ENCODE measurements at regions not wholly inside any gene's neighbourhood (a gene's known extent, or its start where the extent isn't known, plus 50 kb on each side); places are given as distances from the start of the nearest gene placed in this dataset.

DNA sequence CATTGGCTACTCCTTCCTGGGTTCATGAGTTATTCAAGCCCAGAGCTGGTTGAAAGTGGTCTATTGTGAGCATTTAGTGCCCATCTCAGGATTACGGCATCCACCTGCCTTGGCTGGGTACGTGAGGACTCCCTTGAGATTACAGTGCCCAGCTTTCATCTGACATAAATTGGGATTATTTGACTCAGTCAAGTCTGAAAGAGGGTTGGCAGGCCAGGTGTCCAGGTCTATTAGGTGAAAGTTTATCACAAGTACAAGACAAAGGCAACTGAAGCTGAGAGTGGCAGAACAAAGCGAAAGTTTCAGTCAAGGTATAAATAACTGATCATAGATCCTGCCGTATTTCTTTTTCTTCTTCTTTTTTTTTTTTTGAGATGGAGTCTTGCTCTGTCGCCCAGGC lies 84.6 kb upstream of the ATF7IP start:
- no peak overlapping the region for H3K4me3 ChIP-seq (ENCODE audit: low read depth, low read length)
- DNase-seq (ENCODE audit: low read depth): no peak
- TF ChIP-seq MYC (IDR thresholded peaks at IDR 0.05; ENCODE audit: low read depth, low read length) (no peak), POLR2A (IDR thresholded peaks at IDR 0.05; ENCODE audit: extremely low read depth, insufficient read length) (no peak)
- TF ChIP-seq, protein P1, sequence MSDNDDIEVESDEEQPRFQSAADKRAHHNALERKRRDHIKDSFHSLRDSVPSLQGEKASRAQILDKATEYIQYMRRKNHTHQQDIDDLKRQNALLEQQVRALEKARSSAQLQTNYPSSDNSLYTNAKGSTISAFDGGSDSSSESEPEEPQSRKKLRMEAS (IDR thresholded peaks at IDR 0.05; ENCODE audit: low read depth, low read length): no peak
- TF ChIP-seq, protein P2, sequence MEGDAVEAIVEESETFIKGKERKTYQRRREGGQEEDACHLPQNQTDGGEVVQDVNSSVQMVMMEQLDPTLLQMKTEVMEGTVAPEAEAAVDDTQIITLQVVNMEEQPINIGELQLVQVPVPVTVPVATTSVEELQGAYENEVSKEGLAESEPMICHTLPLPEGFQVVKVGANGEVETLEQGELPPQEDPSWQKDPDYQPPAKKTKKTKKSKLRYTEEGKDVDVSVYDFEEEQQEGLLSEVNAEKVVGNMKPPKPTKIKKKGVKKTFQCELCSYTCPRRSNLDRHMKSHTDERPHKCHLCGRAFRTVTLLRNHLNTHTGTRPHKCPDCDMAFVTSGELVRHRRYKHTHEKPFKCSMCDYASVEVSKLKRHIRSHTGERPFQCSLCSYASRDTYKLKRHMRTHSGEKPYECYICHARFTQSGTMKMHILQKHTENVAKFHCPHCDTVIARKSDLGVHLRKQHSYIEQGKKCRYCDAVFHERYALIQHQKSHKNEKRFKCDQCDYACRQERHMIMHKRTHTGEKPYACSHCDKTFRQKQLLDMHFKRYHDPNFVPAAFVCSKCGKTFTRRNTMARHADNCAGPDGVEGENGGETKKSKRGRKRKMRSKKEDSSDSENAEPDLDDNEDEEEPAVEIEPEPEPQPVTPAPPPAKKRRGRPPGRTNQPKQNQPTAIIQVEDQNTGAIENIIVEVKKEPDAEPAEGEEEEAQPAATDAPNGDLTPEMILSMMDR (IDR thresholded peaks at IDR 0.05; ENCODE audit: low read depth, low read length): no peak

DNA sequence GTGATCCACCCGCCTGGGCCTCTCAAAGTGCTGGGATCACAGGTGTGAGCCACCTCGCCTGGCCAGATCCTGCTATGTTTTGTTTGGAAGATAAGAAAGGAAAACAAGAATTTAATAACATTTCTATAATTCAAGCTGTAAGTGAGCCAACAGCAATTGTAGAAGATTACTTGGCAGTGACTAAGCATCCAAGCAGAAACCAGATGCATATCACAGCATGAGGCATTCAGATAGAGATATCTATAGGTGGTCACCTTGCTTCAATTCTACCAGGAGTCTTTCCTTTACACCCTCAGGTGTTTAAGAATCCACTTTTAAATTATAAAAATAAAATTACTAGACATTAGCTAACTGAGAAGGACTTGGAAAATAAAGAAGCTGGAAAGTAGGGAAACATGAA lies 83.9 kb upstream of the ATF7IP start:
- DNase-seq (ENCODE audit: low read depth): no peak
- H3K4me3 ChIP-seq (ENCODE audit: low read depth, low read length): no peak overlapping the region
- TF ChIP-seq, protein P1 (IDR thresholded peaks at IDR 0.05; ENCODE audit: low read depth, low read length): no peak
- no peak for TF ChIP-seq POLR2A (IDR thresholded peaks at IDR 0.05; ENCODE audit: extremely low read depth, insufficient read length)
- TF ChIP-seq, protein P2 (IDR thresholded peaks at IDR 0.05; ENCODE audit: low read depth, low read length): no peak
- TF ChIP-seq MYC (IDR thresholded peaks at IDR 0.05; ENCODE audit: low read depth, low read length): no peak

DNA sequence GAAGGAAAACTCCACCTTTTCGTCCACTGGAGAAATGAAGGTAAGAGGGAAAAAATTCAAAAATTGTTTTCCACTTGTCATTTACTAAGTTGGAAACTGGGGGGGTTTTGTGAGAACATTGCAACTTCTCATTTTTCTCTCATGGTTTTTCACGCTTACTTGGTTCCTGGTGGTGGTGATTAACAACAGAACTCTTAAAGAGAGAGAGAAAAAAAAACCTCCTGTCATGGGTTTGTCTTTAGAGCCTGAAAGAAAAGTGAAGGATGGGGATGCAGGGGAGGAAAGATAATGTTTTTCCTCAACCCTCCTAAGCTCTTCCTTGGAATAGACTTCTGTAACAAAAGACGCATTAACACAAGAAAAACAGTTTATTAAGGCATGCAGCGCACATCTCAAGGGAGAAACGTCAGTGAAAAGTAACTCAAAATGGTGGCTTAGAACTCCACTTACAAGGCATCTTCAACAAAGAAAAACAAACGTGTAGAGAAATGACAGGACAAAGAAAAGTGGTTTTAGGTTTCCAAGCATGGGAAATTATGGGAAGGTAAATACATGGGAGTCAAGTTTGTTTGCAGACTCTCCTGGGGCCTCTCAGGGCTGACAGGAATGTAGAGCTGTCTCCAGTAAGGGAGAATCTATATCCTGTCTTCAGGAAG lies 81.9 kb upstream of the ATF7IP start:
- no peak for TF ChIP-seq POLR2A (IDR thresholded peaks at IDR 0.05; ENCODE audit: extremely low read depth, insufficient read length)
- TF ChIP-seq, protein P1 (IDR thresholded peaks at IDR 0.05; ENCODE audit: low read depth, low read length): no peak
- TF ChIP-seq, protein P2 (IDR thresholded peaks at IDR 0.05; ENCODE audit: low read depth, low read length): no peak
- TF ChIP-seq MYC (IDR thresholded peaks at IDR 0.05; ENCODE audit: low read depth, low read length): no peak
- H3K4me3 ChIP-seq (ENCODE audit: low read depth, low read length): no peak overlapping the region
- DNase-seq (ENCODE audit: low read depth): no peak

DNA sequence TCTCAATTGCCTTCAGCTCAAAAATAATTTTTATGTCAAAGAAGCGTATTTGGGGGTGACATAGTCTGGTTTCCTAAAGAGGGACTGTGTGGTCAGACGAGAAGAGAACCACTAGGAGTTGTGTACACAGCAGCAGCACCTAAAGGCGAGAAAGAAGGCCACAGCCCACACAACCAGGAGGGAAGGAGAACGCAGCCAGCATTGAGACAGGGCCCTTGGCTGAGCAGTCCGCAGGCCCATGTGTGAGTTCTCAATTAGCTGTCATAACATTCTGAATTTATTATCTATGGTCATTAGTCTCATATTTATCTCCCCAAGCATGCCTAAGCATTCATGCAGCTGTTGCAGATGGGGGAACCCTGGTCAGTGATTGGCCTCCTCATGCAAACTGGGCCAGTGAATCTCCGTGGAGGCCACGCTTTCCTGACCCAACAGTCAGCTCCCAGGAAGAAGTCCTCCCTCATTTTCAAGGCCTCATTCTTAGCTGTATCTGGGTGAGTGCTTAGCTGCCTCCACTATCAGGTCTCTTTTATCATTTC lies 81.2 kb upstream of the ATF7IP start:
- TF ChIP-seq, protein P1 (IDR thresholded peaks at IDR 0.05; ENCODE audit: low read depth, low read length): no peak
- TF ChIP-seq POLR2A (IDR thresholded peaks at IDR 0.05; ENCODE audit: extremely low read depth, insufficient read length) (no peak), MYC (IDR thresholded peaks at IDR 0.05; ENCODE audit: low read depth, low read length) (no peak)
- TF ChIP-seq, protein P2 (IDR thresholded peaks at IDR 0.05; ENCODE audit: low read depth, low read length): no peak
- H3K4me3 ChIP-seq (ENCODE audit: low read depth, low read length): no peak overlapping the region
- no peak for DNase-seq (ENCODE audit: low read depth)

DNA sequence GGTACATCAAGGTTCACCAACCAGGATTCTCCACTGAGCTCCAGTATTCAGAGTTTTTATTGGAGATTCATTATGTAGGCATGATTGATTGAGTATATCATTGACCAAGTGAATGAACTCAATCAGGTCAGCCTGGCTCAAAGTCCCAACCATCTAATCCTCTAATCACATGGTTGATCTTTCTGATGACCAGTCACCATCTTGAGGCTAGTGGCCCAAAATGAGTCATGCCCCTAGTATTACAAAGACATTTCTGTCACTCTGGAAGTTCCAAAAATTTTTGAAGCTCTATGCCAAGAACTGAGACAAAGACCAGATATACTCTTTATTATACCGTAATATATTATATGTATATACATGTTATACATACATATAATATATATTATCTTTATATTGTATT lies 75.9 kb upstream of the ATF7IP start:
- TF ChIP-seq, protein P2 (IDR thresholded peaks at IDR 0.05; ENCODE audit: low read depth, low read length): no peak
- TF ChIP-seq, protein P1 (IDR thresholded peaks at IDR 0.05; ENCODE audit: low read depth, low read length): no peak
- no peak for TF ChIP-seq MYC (IDR thresholded peaks at IDR 0.05; ENCODE audit: low read depth, low read length)
- no peak for TF ChIP-seq POLR2A (IDR thresholded peaks at IDR 0.05; ENCODE audit: extremely low read depth, insufficient read length)
- no peak for DNase-seq (ENCODE audit: low read depth)
- H3K4me3 ChIP-seq (ENCODE audit: low read depth, low read length): no peak overlapping the region
